HEK293 (cell line): ENCODE measurements at regions not wholly inside any gene's neighbourhood (a gene's known extent, or its start where the extent isn't known, plus 50 kb on each side); places are given as distances from the start of the nearest gene placed in this dataset.

Source experiments
- CTCF ChIA-PET: fragments of 350-600 bp; formaldehyde crosslinking; extraction: SDS; loops from one replicate; lab custom pipeline; 2021; ENCODE audit warnings: antibody characterized with exemption; lab: Yijun Ruan, JAX
- POLR2A ChIA-PET: fragments of 300-600 bp; formaldehyde crosslinking; extraction: SDS; loops from one replicate; lab custom pipeline; 2020; ENCODE audit warnings: antibody characterized with exemption, inconsistent platforms; lab: Yijun Ruan, JAX
- H3K27ac ChIP-seq: fragments of 200-500 bp; sonication (Bioruptor generic); 2 replicates; pipeline ENCODE4 v1.5.1; 2014; ENCODE audit warnings: low read depth, low read length, control low read depth, inconsistent platforms; ENCODE audit errors: extremely low read depth
- H3K36me3 ChIP-seq, 2 experiments: fragments of 200-500 bp in 1 of 2; sonication (Bioruptor generic) in 1 of 2; 1 replicate in 1 of 2; 2 replicates in 1 of 2; pipeline ENCODE4 v1.5.1; 2014 to 2017; ENCODE audit warnings: inconsistent platforms in 2 of 2, low read length in 2 of 2; ENCODE audit not compliant: control insufficient read depth in 2 of 2, insufficient read depth in 1 of 2
- H3K4me1 ChIP-seq: fragments of 200-500 bp; sonication (Bioruptor generic); 2 replicates; pipeline ENCODE4 v1.5.1; 2014; ENCODE audit warnings: mild to moderate bottlenecking, low read length, inconsistent platforms; ENCODE audit not compliant: control insufficient read depth, insufficient read depth
- H3K4me3 ChIP-seq: 2 replicates; pipeline ENCODE4 v1.5.1; 2011; ENCODE audit warnings: low read depth, mild to moderate bottlenecking, control low read depth, low read length, moderate library complexity
- H3K9me3 ChIP-seq: fragments of 200-500 bp; sonication (Bioruptor generic); 2 replicates; pipeline ENCODE4 v1.5.1; 2014; ENCODE audit warnings: low read depth, low read length, inconsistent platforms; ENCODE audit not compliant: control insufficient read depth, insufficient read depth
- MZF1 ChIP-seq: fragments of 450-650 bp; formaldehyde crosslinking; IDR thresholded peaks from 2 replicates; pipeline ENCODE4 v1.5.1; 2017; ENCODE audit warnings: missing biosample characterization, missing genetic modification characterization, borderline replicate concordance
- PRDM1 ChIP-seq: fragments of 450-650 bp; formaldehyde crosslinking; IDR thresholded peaks from 2 replicates; pipeline ENCODE4; 2016; ENCODE audit warnings: missing biosample characterization, missing genetic modification characterization
- ZBTB11 ChIP-seq: fragments of 450-650 bp; formaldehyde crosslinking; conservative IDR thresholded peaks from 2 replicates; pipeline ENCODE4 v1.5.1; 2016; ENCODE audit warnings: low read depth, missing biosample characterization, missing genetic modification characterization
- ZBTB17 ChIP-seq: fragments of 450-650 bp; formaldehyde crosslinking; IDR thresholded peaks from 2 replicates; pipeline ENCODE4 v1.5.1; 2016; ENCODE audit warnings: missing biosample characterization, missing genetic modification characterization
- ZNF175 ChIP-seq: fragments of 450-650 bp; formaldehyde crosslinking; IDR thresholded peaks from 2 replicates; pipeline ENCODE4 v1.5.1; 2016; ENCODE audit warnings: missing biosample characterization, missing genetic modification characterization
- ZNF223 ChIP-seq: fragments of 450-650 bp; formaldehyde crosslinking; IDR thresholded peaks from 2 replicates; pipeline ENCODE4 v1.5.1; 2016; ENCODE audit warnings: missing biosample characterization, missing genetic modification characterization
- ZNF239 ChIP-seq: fragments of 450-650 bp; formaldehyde crosslinking; IDR thresholded peaks from 2 replicates; pipeline ENCODE4 v1.5.1; 2016; ENCODE audit warnings: missing biosample characterization, missing genetic modification characterization
- ZNF266 ChIP-seq: fragments of 450-650 bp; formaldehyde crosslinking; IDR thresholded peaks from 2 replicates; pipeline ENCODE4 v1.5.1; 2016; ENCODE audit warnings: missing biosample characterization, missing genetic modification characterization, low read depth
- ZNF433 ChIP-seq: fragments of 450-650 bp; formaldehyde crosslinking; IDR thresholded peaks from 2 replicates; pipeline ENCODE4 v1.5.1; 2016; ENCODE audit warnings: missing biosample characterization, missing genetic modification characterization, low read depth
- ZNF510 ChIP-seq: fragments of 450-650 bp; formaldehyde crosslinking; IDR thresholded peaks from 2 replicates; pipeline ENCODE4 v1.5.1; 2018; ENCODE audit warnings: mild to moderate bottlenecking, missing genetic modification characterization, missing biosample characterization; ENCODE audit not compliant: insufficient replicate concordance
- ZNF610 ChIP-seq: fragments of 450-650 bp; formaldehyde crosslinking; IDR thresholded peaks from 2 replicates; pipeline ENCODE4 v1.5.1; 2016; ENCODE audit warnings: missing biosample characterization, missing genetic modification characterization, borderline replicate concordance
- ZNF626 ChIP-seq: fragments of 450-650 bp; sonication (Bioruptor Pico); formaldehyde crosslinking; IDR thresholded peaks from 2 replicates; pipeline ENCODE4 v1.5.1; 2018; ENCODE audit warnings: missing biosample characterization, missing genetic modification characterization, inconsistent platforms
- ZSCAN16 ChIP-seq: fragments of 450-650 bp; formaldehyde crosslinking; IDR thresholded peaks from 2 replicates; pipeline ENCODE4 v1.5.1; 2016; ENCODE audit warnings: missing biosample characterization, missing genetic modification characterization
- TF ChIP-seq, protein P1 (sequence below): fragments of 450-650 bp; formaldehyde crosslinking; IDR thresholded peaks from 2 replicates; pipeline ENCODE4 v1.5.1; 2016; ENCODE audit warnings: missing biosample characterization, missing genetic modification characterization
- TF ChIP-seq, protein P2 (sequence below): fragments of 450-650 bp; formaldehyde crosslinking; IDR thresholded peaks from 2 replicates; pipeline ENCODE4 v1.5.1; 2016; ENCODE audit warnings: missing biosample characterization, missing genetic modification characterization
- TF ChIP-seq, protein P3 (sequence below): fragments of 450-650 bp; formaldehyde crosslinking; IDR thresholded peaks from 2 replicates; pipeline ENCODE4 v1.5.1; 2016; ENCODE audit warnings: missing biosample characterization, missing genetic modification characterization
- TF ChIP-seq, protein P4 (sequence below): fragments of 450-650 bp; formaldehyde crosslinking; IDR thresholded peaks from 2 replicates; pipeline ENCODE4 v1.5.0; 2017; ENCODE audit warnings: missing biosample characterization, missing genetic modification characterization, borderline replicate concordance

GRCh38 chr11:95465887-95466286 lies 234.9 kb upstream of the SESN3 start:
- Histone ChIP-seq H3K36me3 (no peaks in the 10 kb centered on the region), H3K27ac (no peak overlapping the region), H3K4me3 (no peak overlapping the region), H3K9me3 (no peaks in the 10 kb centered on the region), H3K4me1 (no peaks in the 10 kb centered on the region)
- TF ChIP-seq ZBTB11 (tag by site-specific recombination): 0 out of 2 replicates have a peak, but pooled peaks have one; percentile 29
- TF ChIP-seq, protein P1, sequence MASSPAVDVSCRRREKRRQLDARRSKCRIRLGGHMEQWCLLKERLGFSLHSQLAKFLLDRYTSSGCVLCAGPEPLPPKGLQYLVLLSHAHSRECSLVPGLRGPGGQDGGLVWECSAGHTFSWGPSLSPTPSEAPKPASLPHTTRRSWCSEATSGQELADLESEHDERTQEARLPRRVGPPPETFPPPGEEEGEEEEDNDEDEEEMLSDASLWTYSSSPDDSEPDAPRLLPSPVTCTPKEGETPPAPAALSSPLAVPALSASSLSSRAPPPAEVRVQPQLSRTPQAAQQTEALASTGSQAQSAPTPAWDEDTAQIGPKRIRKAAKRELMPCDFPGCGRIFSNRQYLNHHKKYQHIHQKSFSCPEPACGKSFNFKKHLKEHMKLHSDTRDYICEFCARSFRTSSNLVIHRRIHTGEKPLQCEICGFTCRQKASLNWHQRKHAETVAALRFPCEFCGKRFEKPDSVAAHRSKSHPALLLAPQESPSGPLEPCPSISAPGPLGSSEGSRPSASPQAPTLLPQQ: no peak
- TF ChIP-seq ZBTB17: 0 out of 2 replicates have a peak, but pooled peaks have one; percentile 22
- TF ChIP-seq ZNF266 (tag by site-specific recombination): peak; percentile 56; the same call in 1 of the 2 replicates
- POLR2A ChIA-PET: no interaction called here
- CTCF ChIA-PET: no interaction called here

DNA sequence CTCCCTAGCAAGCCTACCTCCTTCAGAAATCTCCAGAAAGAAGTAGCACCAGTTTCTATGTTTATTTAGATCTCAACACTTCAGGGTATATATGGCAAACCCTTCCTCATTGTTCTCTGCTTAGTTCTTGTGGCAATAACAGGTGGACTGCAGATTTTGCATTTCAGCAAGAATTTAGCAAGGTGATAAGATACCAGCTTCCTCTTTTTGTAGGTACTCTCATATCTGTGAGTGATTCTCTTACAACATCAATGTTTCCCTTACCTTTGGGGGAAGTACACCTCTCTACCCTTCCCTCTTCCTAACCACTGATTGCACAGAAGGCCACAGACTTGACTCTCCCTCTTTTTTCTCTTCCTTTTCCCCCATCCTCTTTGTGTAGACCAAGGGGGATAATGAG lies 230.9 kb upstream of the SESN3 start:
- Histone ChIP-seq H3K27ac (no peak overlapping the region), H3K9me3 (no peaks in the 10 kb centered on the region), H3K36me3 (no peaks in the 10 kb centered on the region), H3K4me3 (no peak overlapping the region), H3K4me1 (no peaks in the 10 kb centered on the region)
- ChIA-PET POLR2A (no interaction called here), CTCF (interaction anchor here (1.1 kb wide), 1 partner anchor 90 kb away, joined by 4 read pairs; no protein-coding TSS in a partner anchor)
- TF ChIP-seq ZNF223 (tag by site-specific recombination): no peak
- TF ChIP-seq ZBTB11 (tag by site-specific recombination): no peak
- TF ChIP-seq, protein P2, sequence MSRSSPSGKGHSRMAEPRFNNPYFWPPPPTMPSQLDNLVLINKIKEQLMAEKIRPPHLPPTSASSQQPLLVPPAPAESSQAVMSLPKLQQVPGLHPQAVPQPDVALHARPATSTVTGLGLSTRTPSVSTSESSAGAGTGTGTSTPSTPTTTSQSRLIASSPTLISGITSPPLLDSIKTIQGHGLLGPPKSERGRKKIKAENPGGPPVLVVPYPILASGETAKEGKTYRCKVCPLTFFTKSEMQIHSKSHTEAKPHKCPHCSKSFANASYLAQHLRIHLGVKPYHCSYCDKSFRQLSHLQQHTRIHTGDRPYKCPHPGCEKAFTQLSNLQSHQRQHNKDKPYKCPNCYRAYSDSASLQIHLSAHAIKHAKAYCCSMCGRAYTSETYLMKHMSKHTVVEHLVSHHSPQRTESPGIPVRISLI (tag by site-specific recombination): no peak
- no peak for TF ChIP-seq ZNF239 (tag by site-specific recombination)
- TF ChIP-seq ZNF433: no peak
- TF ChIP-seq, protein P3, sequence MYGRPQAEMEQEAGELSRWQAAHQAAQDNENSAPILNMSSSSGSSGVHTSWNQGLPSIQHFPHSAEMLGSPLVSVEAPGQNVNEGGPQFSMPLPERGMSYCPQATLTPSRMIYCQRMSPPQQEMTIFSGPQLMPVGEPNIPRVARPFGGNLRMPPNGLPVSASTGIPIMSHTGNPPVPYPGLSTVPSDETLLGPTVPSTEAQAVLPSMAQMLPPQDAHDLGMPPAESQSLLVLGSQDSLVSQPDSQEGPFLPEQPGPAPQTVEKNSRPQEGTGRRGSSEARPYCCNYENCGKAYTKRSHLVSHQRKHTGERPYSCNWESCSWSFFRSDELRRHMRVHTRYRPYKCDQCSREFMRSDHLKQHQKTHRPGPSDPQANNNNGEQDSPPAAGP (tag by site-specific recombination): no peak
- TF ChIP-seq, protein P4, sequence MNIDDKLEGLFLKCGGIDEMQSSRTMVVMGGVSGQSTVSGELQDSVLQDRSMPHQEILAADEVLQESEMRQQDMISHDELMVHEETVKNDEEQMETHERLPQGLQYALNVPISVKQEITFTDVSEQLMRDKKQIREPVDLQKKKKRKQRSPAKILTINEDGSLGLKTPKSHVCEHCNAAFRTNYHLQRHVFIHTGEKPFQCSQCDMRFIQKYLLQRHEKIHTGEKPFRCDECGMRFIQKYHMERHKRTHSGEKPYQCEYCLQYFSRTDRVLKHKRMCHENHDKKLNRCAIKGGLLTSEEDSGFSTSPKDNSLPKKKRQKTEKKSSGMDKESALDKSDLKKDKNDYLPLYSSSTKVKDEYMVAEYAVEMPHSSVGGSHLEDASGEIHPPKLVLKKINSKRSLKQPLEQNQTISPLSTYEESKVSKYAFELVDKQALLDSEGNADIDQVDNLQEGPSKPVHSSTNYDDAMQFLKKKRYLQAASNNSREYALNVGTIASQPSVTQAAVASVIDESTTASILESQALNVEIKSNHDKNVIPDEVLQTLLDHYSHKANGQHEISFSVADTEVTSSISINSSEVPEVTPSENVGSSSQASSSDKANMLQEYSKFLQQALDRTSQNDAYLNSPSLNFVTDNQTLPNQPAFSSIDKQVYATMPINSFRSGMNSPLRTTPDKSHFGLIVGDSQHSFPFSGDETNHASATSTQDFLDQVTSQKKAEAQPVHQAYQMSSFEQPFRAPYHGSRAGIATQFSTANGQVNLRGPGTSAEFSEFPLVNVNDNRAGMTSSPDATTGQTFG: no peak
- TF ChIP-seq ZSCAN16 (tag by site-specific recombination): no peak
- TF ChIP-seq ZNF175: no peak
- no peak for TF ChIP-seq MZF1 (tag by site-specific recombination)
- TF ChIP-seq ZNF626: no peak
- no peak for TF ChIP-seq ZNF510 (tag by site-specific recombination)
- no peak for TF ChIP-seq ZNF610 (tag by site-specific recombination)
- TF ChIP-seq PRDM1 (tag by site-specific recombination): no peak
